ENCODE measurements at regions not wholly inside any gene's neighbourhood (a gene's known extent, or its start where the extent isn't known, plus 50 kb on each side); places are given as distances from the start of the nearest gene placed in this dataset.

GRCh38 chr5:60026161-60026560 lies 132.6 kb upstream of the PDE4D start:
- TF ChIP-seq POLR2A (IDR thresholded peaks at IDR 0.05) (no peak), CTCF (IDR thresholded peaks at IDR 0.05) (no peak), POLR2AphosphoS5 (IDR thresholded peaks at IDR 0.05; ENCODE audit: insufficient read depth in 1 of 2, low read depth in 1 of 2) (no peak)
